HepG2 (cell line): ENCODE measurements at regions not wholly inside any gene's neighbourhood (a gene's known extent, or its start where the extent isn't known, plus 50 kb on each side); places are given as distances from the start of the nearest gene placed in this dataset.

ENCODE experiments used
- ATAC-seq: fragments of 200-7000 bp; cut with Tn5 transposase; 3 replicates; pipeline ENCODE4 v1.9.1; 2020; ENCODE audit warnings: mild to moderate bottlenecking, moderate library complexity
- BruUV-seq: library from RNA; stranded (reverse); fragments of 400-500 nt; replicated peaks from 2 replicates; lab custom pipeline; 2021; lab: Mats Ljungman, UMichigan
- CTCF ChIA-PET: fragments of 300-600 bp; formaldehyde crosslinking; extraction: SDS; loops from one replicate; lab custom pipeline; 2021; ENCODE audit warnings: low total read pairs, inconsistent platforms, low intra/inter-chr PET ratio; lab: Yijun Ruan, JAX
- POLR2A ChIA-PET: fragments of 350-600 bp; sonication (Branson Sonifier 250); formaldehyde crosslinking; loops from one replicate; lab custom pipeline; 2020; ENCODE audit warnings: antibody characterized with exemption, inconsistent platforms; lab: Yijun Ruan, JAX
- DNase-seq: peaks from one replicate; pipeline ENCODE4 v3.0.0-alpha.2; 2015; ENCODE audit warnings: low spot score
- FAIRE-seq: peaks from 3 replicates; lab custom pipeline; 2011; peaks lifted over from hg19 to GRCh38; lab: Jason Lieb, UNC
- H2AFZ ChIP-seq: one replicate; pipeline ENCODE4 v1.6.1; 2011; ENCODE audit warnings: low read length, inconsistent platforms
- H3K27ac ChIP-seq: fragments of 300-600 bp; 3 replicates; pipeline ENCODE4 v1.8.0; 2011; ENCODE audit warnings: mixed run types, mild to moderate bottlenecking, mixed read lengths, low read length, inconsistent platforms; ENCODE audit not compliant: insufficient read depth; ENCODE audit errors: extremely low read length
- H3K27me3 ChIP-seq, 2 experiments: fragments of 200-600 bp in 1 of 2; 2 replicates in 1 of 2; 3 replicates in 1 of 2; pipeline versions ENCODE4 v1.6.0 to v1.8.0; 2011; ENCODE audit warnings: low read length in 2 of 2, mild to moderate bottlenecking in 2 of 2, moderate library complexity in 2 of 2, inconsistent platforms in 1 of 2; ENCODE audit not compliant: insufficient read depth in 2 of 2, control insufficient read depth in 1 of 2
- H3K36me3 ChIP-seq, 2 experiments: fragments of 200-600 bp in 1 of 2; replicated peaks in 1 of 2; 2 replicates in 1 of 2; 3 replicates in 1 of 2; pipeline versions ENCODE4 v1.5.1 to v1.8.0; 2011; ENCODE audit warnings: low read length in 2 of 2, inconsistent platforms in 1 of 2; ENCODE audit not compliant: insufficient read depth in 2 of 2, control insufficient read depth in 1 of 2
- H3K4me1 ChIP-seq: 2 replicates; pipeline ENCODE4 v1.5.1; 2012; ENCODE audit warnings: low read length, inconsistent platforms; ENCODE audit not compliant: insufficient read depth
- H3K4me2 ChIP-seq: 2 replicates; pipeline ENCODE4 v1.6.0; 2011; ENCODE audit warnings: low read depth, low read length, inconsistent platforms
- H3K4me3 ChIP-seq, 3 experiments: fragments of 200-600 bp in 1 of 3; sonication (generic), shearing (Covaris generic) in 1 of 3; replicated peaks in 1 of 3; 2 replicates each; pipeline ENCODE4 v1.5.1; 2011 to 2016; ENCODE audit warnings: low read length in 3 of 3, inconsistent platforms in 2 of 3, low read depth in 2 of 3, mild to moderate bottlenecking in 2 of 3, control low read depth in 1 of 3, mixed read lengths in 1 of 3; ENCODE audit not compliant: insufficient read depth in 1 of 3
- H3K79me2 ChIP-seq: one replicate; pipeline ENCODE4 v1.6.1; 2011; ENCODE audit warnings: low read length, inconsistent platforms; ENCODE audit not compliant: insufficient read depth
- H3K9ac ChIP-seq: 2 replicates; pipeline ENCODE4 v1.6.0; 2011; ENCODE audit warnings: mild to moderate bottlenecking, low read depth, low read length, inconsistent platforms; ENCODE audit not compliant: insufficient read depth
- H3K9me3 ChIP-seq: 2 replicates; pipeline ENCODE4 v1.5.1; 2012; ENCODE audit warnings: mild to moderate bottlenecking, low read length
- H4K20me1 ChIP-seq: 2 replicates; pipeline ENCODE4 v1.6.0; 2011; ENCODE audit warnings: inconsistent platforms, mild to moderate bottlenecking, low read length, moderate library complexity; ENCODE audit not compliant: insufficient read depth
- FOSL1 ChIP-seq: sonication (generic); formaldehyde crosslinking; IDR thresholded peaks from 2 replicates; pipeline ENCODE4 v1.9.0; 2021; ENCODE audit warnings: missing genetic modification reagents, borderline replicate concordance
- FOXC1 ChIP-seq: sonication (generic); formaldehyde crosslinking; IDR thresholded peaks from 2 replicates; pipeline ENCODE4 v1.8.0; 2022; ENCODE audit warnings: mild to moderate bottlenecking, missing genetic modification reagents, borderline replicate concordance
- HMGA1 ChIP-seq: sonication (generic); formaldehyde crosslinking; conservative IDR thresholded peaks from 2 replicates; pipeline ENCODE4 v1.4.0; 2020; ENCODE audit warnings: missing genetic modification reagents
- HNRNPL ChIP-seq: fragments of 200-400 bp; formaldehyde crosslinking; IDR thresholded peaks from 2 replicates; pipeline ENCODE4 v1.6.1; 2017; ENCODE audit warnings: mild to moderate bottlenecking, low read depth, low read length
- KLF16 ChIP-seq, 2 experiments: sonication (generic) in 1 of 2; formaldehyde crosslinking in 1 of 2; IDR thresholded peaks; 2 replicates each; pipeline versions ENCODE4 v1.6.1 to v1.8.0; 2016 to 2023; ENCODE audit warnings: missing genetic modification reagents in 2 of 2, missing compliant biosample characterization in 1 of 2
- MAFF ChIP-seq: IDR thresholded peaks from 2 replicates; pipeline ENCODE4 v1.6.1; 2011; ENCODE audit warnings: low read depth, low read length, improper control_type of control experiment
- MAFK ChIP-seq, 2 experiments: IDR thresholded peaks in 1 of 2; conservative IDR thresholded peaks in 1 of 2; 2 replicates each; pipeline ENCODE4 v1.6.1; 2011; ENCODE audit warnings: improper control_type of control experiment in 2 of 2, low read length in 2 of 2
- MTA3 ChIP-seq: sonication (generic); formaldehyde crosslinking; IDR thresholded peaks from 2 replicates; pipeline ENCODE4 v1.4.0; 2020; ENCODE audit warnings: missing genetic modification reagents
- PRMT3 ChIP-seq: sonication (generic); formaldehyde crosslinking; IDR thresholded peaks from 2 replicates; pipeline ENCODE4 v1.8.1; 2022; ENCODE audit warnings: low read depth, mild to moderate bottlenecking, moderate library complexity, missing genetic modification reagents, borderline replicate concordance
- SRSF4 ChIP-seq: fragments of 200-400 bp; formaldehyde crosslinking; IDR thresholded peaks from one replicate; pipeline ENCODE4 v1.6.1; 2018; ENCODE audit warnings: mild to moderate bottlenecking, low read depth, low read length, moderate library complexity; ENCODE audit not compliant: poor library complexity, severe bottlenecking
- ZBTB7A ChIP-seq: sonication (generic); formaldehyde crosslinking; IDR thresholded peaks from 2 replicates; pipeline ENCODE4 v1.8.0; 2022; ENCODE audit warnings: mild to moderate bottlenecking, missing genetic modification reagents
- ZFP41 ChIP-seq: sonication (generic); formaldehyde crosslinking; IDR thresholded peaks from 2 replicates; pipeline ENCODE4 v1.4.0; 2020; ENCODE audit warnings: mild to moderate bottlenecking, missing genetic modification reagents, borderline replicate concordance
- ZNF564 ChIP-seq: sonication (generic); formaldehyde crosslinking; IDR thresholded peaks from 2 replicates; pipeline ENCODE4 v1.8.1; 2023; ENCODE audit warnings: mild to moderate bottlenecking, missing genetic modification reagents
- WGBS: methylation state at CpG from one replicate; pipeline ENCODE4 v1.1.6; 2017; ENCODE audit warnings: low lambda C conversion rate; 5-methylcytosine and 5-hydroxymethylcytosine counted together
- in situ Hi-C: cut with HindIII; loops from 2 replicates; pipeline ENCODE4 v1.10.0; 2017; ENCODE audit warnings: low pct_unique_long_range_greater_than_20kb; ENCODE audit not compliant: extremely low pct_ligation_motif_present
- intact Hi-C: fragments of 100-400 bp; cut with micrococcal nuclease; formaldehyde crosslinking; loops from one replicate; pipeline ENCODE4 v1.10.0; 2022; ENCODE audit not compliant: unreplicated experiment
- TF ChIP-seq, protein P1 (sequence below): sonication (generic); formaldehyde crosslinking; IDR thresholded peaks from 2 replicates; pipeline ENCODE4 v1.8.1; 2022; ENCODE audit warnings: mild to moderate bottlenecking, missing genetic modification reagents

GRCh38 chr16:22691335-22691734 lies 122.6 kb upstream of the HS3ST2 start:
- in situ Hi-C loops (no loop called here), intact Hi-C loops (loop anchor here (5.0 kb wide), 1 partner anchor 34 kb away; no protein-coding TSS in a partner anchor)
- Histone ChIP-seq H3K9me3 (peaks cover 9% of the 10 kb centered on the region), H3K36me3 (no peaks in the 10 kb centered on the region), H3K27ac (no peak overlapping the region), H2AFZ (no peak overlapping the region), H4K20me1 (no peaks in the 10 kb centered on the region), H3K4me1 (no peaks in the 10 kb centered on the region), H3K27me3 (peaks cover 0 to 21% of the 10 kb centered on the region in 2 experiments; a peak in 3 of 5 replicates), H3K4me3 (no peak overlapping the region), H3K4me2 (no peak overlapping the region), H3K79me2 (no peaks in the 10 kb centered on the region), H3K9ac (no peak overlapping the region)
- no peak for DNase-seq
- TF ChIP-seq FOSL1 (CRISPR knock-in tag) (no peak), HMGA1 (CRISPR knock-in tag) (no peak), HNRNPL (no peak), FOXC1 (CRISPR knock-in tag) (no peak)
- TF ChIP-seq, protein P1, sequence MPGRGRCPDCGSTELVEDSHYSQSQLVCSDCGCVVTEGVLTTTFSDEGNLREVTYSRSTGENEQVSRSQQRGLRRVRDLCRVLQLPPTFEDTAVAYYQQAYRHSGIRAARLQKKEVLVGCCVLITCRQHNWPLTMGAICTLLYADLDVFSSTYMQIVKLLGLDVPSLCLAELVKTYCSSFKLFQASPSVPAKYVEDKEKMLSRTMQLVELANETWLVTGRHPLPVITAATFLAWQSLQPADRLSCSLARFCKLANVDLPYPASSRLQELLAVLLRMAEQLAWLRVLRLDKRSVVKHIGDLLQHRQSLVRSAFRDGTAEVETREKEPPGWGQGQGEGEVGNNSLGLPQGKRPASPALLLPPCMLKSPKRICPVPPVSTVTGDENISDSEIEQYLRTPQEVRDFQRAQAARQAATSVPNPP (CRISPR knock-in tag) = no peak
- CTCF ChIA-PET = no interaction called here
- no peak for FAIRE-seq
- BruUV-seq = no TSS peak
- ATAC-seq = no peak
- POLR2A ChIA-PET = interaction anchor here (0.5 kb wide), 1 partner anchor 1885 kb away, joined by 3 read pairs; the partner anchor contains the start of genes ERI2 and REXO5
- WGBS = 4% methylated on average over 3 of the region's 3 CpGs

DNA sequence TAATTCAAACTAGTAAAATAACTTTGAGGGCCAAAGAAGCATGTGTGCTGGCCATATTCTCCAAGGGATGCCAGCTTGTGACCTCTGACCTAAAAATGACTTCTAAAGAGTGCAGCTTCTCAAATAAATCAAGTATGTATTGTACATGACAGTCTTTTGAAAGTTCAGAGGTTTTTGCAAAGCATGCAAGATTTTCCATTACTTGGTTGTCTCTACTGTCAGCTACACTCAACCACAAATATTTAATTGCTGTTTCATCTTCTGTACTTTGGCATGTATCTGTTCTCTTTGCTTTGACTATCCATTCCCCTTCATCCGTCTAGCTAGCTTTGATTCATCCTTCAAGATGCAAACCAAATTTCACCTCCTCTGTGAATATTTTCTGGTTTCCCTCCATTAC lies 121.9 kb upstream of the HS3ST2 start:
- intact Hi-C loops = loop anchor here (5.0 kb wide), 1 partner anchor 35 kb away; no protein-coding TSS in a partner anchor
- no TSS peak for BruUV-seq
- Histone ChIP-seq H3K9ac (no peak overlapping the region), H3K4me2 (no peak overlapping the region), H3K4me1 (no peaks in the 10 kb centered on the region), H3K27me3 (peaks cover 0 to 21% of the 10 kb centered on the region in 2 experiments; a peak in 3 of 5 replicates), H4K20me1 (no peaks in the 10 kb centered on the region), H3K4me3 (no peak overlapping the region), H3K9me3 (peaks cover 4% of the 10 kb centered on the region), H2AFZ (no peak overlapping the region), H3K27ac (no peak overlapping the region), H3K79me2 (no peaks in the 10 kb centered on the region), H3K36me3 (no peaks in the 10 kb centered on the region)
- TF ChIP-seq MAFK (conservative IDR thresholded peaks at IDR 0.05 in 1 of 2, IDR thresholded peaks at IDR 0.05 in 1 of 2; ENCODE audit: low read length in 2 of 2) (peak in 1 of 2 experiments; percentile 41; a peak in 2 of 4 replicates), KLF16 (CRISPR knock-in tag; IDR thresholded peaks at IDR 0.05) (no peak), PRMT3 (CRISPR knock-in tag) (no peak), ZNF564 (CRISPR knock-in tag) (no peak), MAFF (0 out of 2 replicates have a peak, but pooled peaks have one; percentile 1), MTA3 (no peak), ZBTB7A (CRISPR knock-in tag) (no peak), ZFP41 (CRISPR knock-in tag) (no peak), SRSF4 (no peak)
- FAIRE-seq = no peak
- in situ Hi-C loops = no loop called here
- no peak for DNase-seq
- POLR2A ChIA-PET = no interaction called here
- 5% methylated on average over 1 of the region's 1 CpG for WGBS
- ATAC-seq = no peak
- CTCF ChIA-PET = no interaction called here
